Adipocyte (in vitro differentiated cells): ENCODE measurements at regions not wholly inside any gene's neighbourhood (a gene's known extent, or its start where the extent isn't known, plus 50 kb on each side); places are given as distances from the start of the nearest gene placed in this dataset.

Experiments used
- DNase-seq: peaks from one replicate; pipeline ENCODE4 v3.0.0-alpha.2; 2015; ENCODE audit warnings: low read depth
- H3K27me3 ChIP-seq: replicated peaks from 2 replicates; pipeline ENCODE4 v1.7.0; 2013; ENCODE audit warnings: mild to moderate bottlenecking, low read length, moderate library complexity; ENCODE audit not compliant: control insufficient read depth, insufficient read depth
- H3K36me3 ChIP-seq: 2 replicates; pipeline ENCODE4 v1.7.0; 2013; ENCODE audit warnings: low read length, mild to moderate bottlenecking, moderate library complexity; ENCODE audit not compliant: control insufficient read depth, insufficient read depth, severe bottlenecking
- H3K4me1 ChIP-seq: 2 replicates; pipeline ENCODE4 v1.7.0; 2013; ENCODE audit warnings: mild to moderate bottlenecking, low read length, moderate library complexity; ENCODE audit not compliant: control insufficient read depth, insufficient read depth
- H3K4me3 ChIP-seq: 2 replicates; pipeline ENCODE4 v1.7.0; 2013; ENCODE audit warnings: mild to moderate bottlenecking, low read length, moderate library complexity
- H3K9ac ChIP-seq: 2 replicates; pipeline ENCODE4 v1.7.0; 2013; ENCODE audit warnings: mild to moderate bottlenecking, low read length, moderate library complexity
- H3K9me3 ChIP-seq: 2 replicates; pipeline ENCODE4 v1.7.0; 2013; ENCODE audit warnings: mild to moderate bottlenecking, low read length, moderate library complexity; ENCODE audit not compliant: control insufficient read depth

- Histone ChIP-seq H3K36me3 (no peaks in the 10 kb centered on the region), H3K4me3 (no peak overlapping the region), H3K27me3 (peaks cover 21% of the 10 kb centered on the region), H3K9me3 (no peaks in the 10 kb centered on the region), H3K4me1 (no peaks in the 10 kb centered on the region), H3K9ac (no peak overlapping the region)
- DNase-seq, result no peak
Observed at GRCh38 chr1:30473922-30474817, 249.2 kb downstream of the MATN1 start.

- H3K36me3 ChIP-seq, result no peaks in the 10 kb centered on the region
- no peaks in the 10 kb centered on the region for H3K9me3 ChIP-seq
- no peak overlapping the region for H3K4me3 ChIP-seq
- H3K9ac ChIP-seq, result no peak overlapping the region
- DNase-seq, result no peak
- peaks cover 21% of the 10 kb centered on the region for H3K27me3 ChIP-seq
- no peaks in the 10 kb centered on the region for H3K4me1 ChIP-seq
Observed at GRCh38 chr1:30472526-30472925, 250.9 kb downstream of the MATN1 start.

GRCh38 chr1:30472009-30472408 lies 251.4 kb downstream of the MATN1 start:
- Histone ChIP-seq H3K36me3 (no peaks in the 10 kb centered on the region), H3K27me3 (peaks cover 21% of the 10 kb centered on the region), H3K9ac (no peak overlapping the region), H3K4me3 (no peak overlapping the region), H3K4me1 (no peaks in the 10 kb centered on the region), H3K9me3 (no peaks in the 10 kb centered on the region)
- DNase-seq, result no peak

- no peak for DNase-seq
- Histone ChIP-seq H3K27me3 (peaks cover 16% of the 10 kb centered on the region), H3K4me3 (no peak overlapping the region), H3K9ac (no peak overlapping the region), H3K36me3 (no peaks in the 10 kb centered on the region), H3K4me1 (no peaks in the 10 kb centered on the region), H3K9me3 (no peaks in the 10 kb centered on the region)
Observed at GRCh38 chr1:30471307-30471706, 252.1 kb downstream of the MATN1 start.

- Histone ChIP-seq H3K4me3 (no peak overlapping the region), H3K9me3 (no peaks in the 10 kb centered on the region), H3K36me3 (no peaks in the 10 kb centered on the region), H3K4me1 (no peaks in the 10 kb centered on the region), H3K9ac (no peak overlapping the region), H3K27me3 (peaks cover 13% of the 10 kb centered on the region)
- no peak for DNase-seq
Observed at GRCh38 chr1:30469426-30469825, 254.0 kb downstream of the MATN1 start.

GRCh38 chr1:30467101-30467500 lies 256.3 kb downstream of the MATN1 start:
- Histone ChIP-seq H3K4me3 (no peak overlapping the region), H3K9ac (no peak overlapping the region), H3K9me3 (no peaks in the 10 kb centered on the region), H3K36me3 (no peaks in the 10 kb centered on the region), H3K4me1 (no peaks in the 10 kb centered on the region), H3K27me3 (peaks cover 14% of the 10 kb centered on the region)
- no peak for DNase-seq

- Histone ChIP-seq H3K9me3 (no peaks in the 10 kb centered on the region), H3K27me3 (peaks cover 14% of the 10 kb centered on the region), H3K9ac (no peak overlapping the region), H3K4me3 (no peak overlapping the region), H3K36me3 (no peaks in the 10 kb centered on the region), H3K4me1 (no peaks in the 10 kb centered on the region)
- DNase-seq, result no peak
Observed at GRCh38 chr1:30466610-30467009, 256.8 kb downstream of the MATN1 start.

GRCh38 chr1:30466026-30466425 lies 257.4 kb downstream of the MATN1 start:
- no peaks in the 10 kb centered on the region for H3K36me3 ChIP-seq
- H3K4me1 ChIP-seq, result no peaks in the 10 kb centered on the region
- H3K27me3 ChIP-seq, result peaks cover 14% of the 10 kb centered on the region
- DNase-seq, result no peak
- H3K4me3 ChIP-seq, result no peak overlapping the region
- H3K9ac ChIP-seq, result no peak overlapping the region
- H3K9me3 ChIP-seq, result no peaks in the 10 kb centered on the region

GRCh38 chr1:30465096-30465495 lies 258.3 kb downstream of the MATN1 start:
- no peak for DNase-seq
- peaks cover 14% of the 10 kb centered on the region for H3K27me3 ChIP-seq
- H3K36me3 ChIP-seq, result no peaks in the 10 kb centered on the region
- peaks cover 8% of the 10 kb centered on the region for H3K9me3 ChIP-seq
- no peak overlapping the region for H3K9ac ChIP-seq
- H3K4me3 ChIP-seq, result no peak overlapping the region
- H3K4me1 ChIP-seq, result no peaks in the 10 kb centered on the region

GRCh38 chr1:30464187-30464617 lies 259.2 kb downstream of the MATN1 start:
- Histone ChIP-seq H3K9me3 (peaks cover 10% of the 10 kb centered on the region), H3K27me3 (peaks cover 14% of the 10 kb centered on the region), H3K36me3 (no peaks in the 10 kb centered on the region), H3K9ac (no peak overlapping the region), H3K4me3 (no peak overlapping the region), H3K4me1 (no peaks in the 10 kb centered on the region)
- DNase-seq, result no peak

- Histone ChIP-seq H3K27me3 (peaks cover 14% of the 10 kb centered on the region), H3K9ac (no peak overlapping the region), H3K9me3 (peaks cover 10% of the 10 kb centered on the region), H3K4me1 (no peaks in the 10 kb centered on the region), H3K36me3 (no peaks in the 10 kb centered on the region), H3K4me3 (no peak overlapping the region)
- no peak for DNase-seq
Observed at GRCh38 chr1:30462826-30463425, 260.5 kb downstream of the MATN1 start.
